A549 (cell line): ENCODE measurements at regions not wholly inside any gene's neighbourhood (a gene's known extent, or its start where the extent isn't known, plus 50 kb on each side); places are given as distances from the start of the nearest gene placed in this dataset.

Experiments
- CTCF ChIP-seq: fragments of >200 bp; sonication (Bioruptor Twin); formaldehyde crosslinking; IDR thresholded peaks from 3 replicates; pipeline ENCODE4 v1.5.1; 2016
- POLR2A ChIP-seq: IDR thresholded peaks from 2 replicates; pipeline ENCODE4 v1.6.1; 2012; ENCODE audit warnings: mild to moderate bottlenecking, low read length

- TF ChIP-seq POLR2A (no peak), CTCF (no peak)
These were observed 89.7 kb downstream of the C21orf91 start for GRCh38 chr21:17729455-17729854.
